ENCODE measurements at regions not wholly inside any gene's neighbourhood (a gene's known extent, or its start where the extent isn't known, plus 50 kb on each side); places are given as distances from the start of the nearest gene placed in this dataset.

DNA sequence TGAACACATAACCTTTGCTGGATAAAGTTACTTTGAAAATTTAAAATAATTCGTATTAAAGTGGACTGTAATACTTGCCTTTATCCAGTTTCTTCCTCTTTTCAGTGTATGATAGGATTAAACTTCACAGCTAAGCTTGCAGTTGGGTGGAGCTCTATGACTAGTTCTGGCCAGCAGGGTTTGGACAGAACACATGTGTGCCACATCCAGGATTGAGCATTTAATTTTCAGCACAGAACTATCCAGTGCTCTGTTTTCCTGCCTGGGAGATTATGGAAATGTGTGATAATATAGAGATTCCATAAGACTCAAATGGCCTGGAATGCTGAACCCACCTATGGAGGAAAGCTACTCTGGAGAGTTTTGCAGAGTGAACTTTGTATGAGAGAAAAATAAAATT, 200.2 kb downstream of the OSR1 start:
- Mint-ChIP-seq H3K4me3 (no peak overlapping the region), H3K27me3 (no peaks in the 10 kb centered on the region), H3K9me3 (peaks cover 10 to 16% of the 10 kb centered on the region in 2 donors), H3K27ac (no peak overlapping the region), H3K36me3 (no peaks in the 10 kb centered on the region), H3K4me1 (no peaks in the 10 kb centered on the region)
- ATAC-seq (replicated peaks) (no peak), DNase-seq (no peak)

DNA sequence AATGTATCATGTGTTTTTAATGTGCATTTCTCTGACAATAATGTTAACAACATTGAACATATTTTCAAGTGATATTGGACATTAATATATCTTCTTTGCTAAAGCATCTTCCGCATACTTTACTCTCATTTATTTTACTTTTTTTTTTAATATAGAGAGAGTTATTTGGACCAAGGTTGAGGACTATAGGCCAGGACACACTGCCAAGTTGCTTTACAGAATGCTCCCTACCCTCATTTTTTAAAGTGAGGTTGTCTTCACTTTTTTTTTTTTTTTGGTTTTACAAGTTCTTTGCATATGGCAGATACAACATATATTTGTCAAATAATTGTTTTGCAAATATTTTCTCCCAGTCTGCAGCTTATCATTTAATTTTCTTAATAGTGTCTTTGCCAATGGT, 201.8 kb downstream of the OSR1 start:
- Mint-ChIP-seq H3K27me3 (no peaks in the 10 kb centered on the region), H3K4me3 (no peak overlapping the region), H3K4me1 (no peaks in the 10 kb centered on the region), H3K9me3 (peaks cover 15 to 19% of the 10 kb centered on the region in 2 donors), H3K27ac (no peak overlapping the region), H3K36me3 (peaks cover 0 to 1% of the 10 kb centered on the region in 2 donors)
- DNase-seq (no peak), ATAC-seq (replicated peaks) (no peak)

DNA sequence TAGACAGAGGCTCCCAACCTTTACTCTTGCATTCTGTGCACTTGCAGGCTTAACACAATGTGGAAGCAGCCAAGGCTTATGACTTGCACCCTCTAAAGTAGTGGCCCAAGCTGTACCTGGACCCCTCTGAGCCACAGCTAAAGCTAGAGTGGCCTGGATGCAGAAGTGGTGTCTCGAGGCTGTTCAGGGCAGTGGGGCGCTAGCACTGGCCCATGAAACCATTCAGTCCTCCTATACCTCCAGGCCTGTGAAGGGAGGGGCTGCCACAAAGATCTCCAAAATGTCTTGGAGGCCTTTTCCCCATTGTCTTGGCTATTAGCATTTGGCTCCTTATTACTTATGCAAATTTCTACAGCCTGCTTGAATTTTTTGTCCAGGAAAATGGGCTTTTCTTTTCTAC, 207.7 kb downstream of the OSR1 start:
- H3K27me3 Mint-ChIP-seq, result no peaks in the 10 kb centered on the region
- peaks cover 0 to 1% of the 10 kb centered on the region in 2 donors for H3K36me3 Mint-ChIP-seq
- H3K9me3 Mint-ChIP-seq, result peaks cover 24 to 27% of the 10 kb centered on the region in 2 donors
- no peak for ATAC-seq (replicated peaks)
- H3K27ac Mint-ChIP-seq, result no peak overlapping the region
- H3K4me1 Mint-ChIP-seq, result no peaks in the 10 kb centered on the region
- no peak overlapping the region for H3K4me3 Mint-ChIP-seq
- DNase-seq, result no peak

DNA sequence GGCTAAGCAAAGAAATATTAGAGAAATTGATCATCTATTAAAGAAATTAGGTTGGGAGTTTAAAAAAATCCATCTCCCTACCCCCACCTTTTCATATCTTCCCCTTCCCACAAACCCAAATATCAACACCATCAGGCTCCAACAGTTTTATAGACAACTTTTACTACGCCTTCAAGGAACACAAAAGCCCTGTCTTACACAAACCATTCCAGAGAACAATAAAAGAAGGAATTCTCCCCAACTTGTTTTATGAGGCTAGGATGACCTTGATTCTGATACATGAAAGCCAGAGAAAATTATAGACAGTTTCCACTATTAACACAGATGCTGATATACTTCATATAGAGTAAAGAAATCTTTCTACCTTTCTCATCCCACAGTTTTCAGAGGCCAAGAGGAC, 211.6 kb downstream of the OSR1 start:
- peaks cover 13 to 21% of the 10 kb centered on the region in 2 donors for H3K9me3 Mint-ChIP-seq
- ATAC-seq (replicated peaks) (no peak), DNase-seq (no peak)
- H3K27me3 Mint-ChIP-seq, result no peaks in the 10 kb centered on the region
- no peaks in the 10 kb centered on the region for H3K36me3 Mint-ChIP-seq
- H3K4me1 Mint-ChIP-seq, result no peaks in the 10 kb centered on the region
- H3K27ac Mint-ChIP-seq, result no peak overlapping the region
- H3K4me3 Mint-ChIP-seq, result no peak overlapping the region

DNA sequence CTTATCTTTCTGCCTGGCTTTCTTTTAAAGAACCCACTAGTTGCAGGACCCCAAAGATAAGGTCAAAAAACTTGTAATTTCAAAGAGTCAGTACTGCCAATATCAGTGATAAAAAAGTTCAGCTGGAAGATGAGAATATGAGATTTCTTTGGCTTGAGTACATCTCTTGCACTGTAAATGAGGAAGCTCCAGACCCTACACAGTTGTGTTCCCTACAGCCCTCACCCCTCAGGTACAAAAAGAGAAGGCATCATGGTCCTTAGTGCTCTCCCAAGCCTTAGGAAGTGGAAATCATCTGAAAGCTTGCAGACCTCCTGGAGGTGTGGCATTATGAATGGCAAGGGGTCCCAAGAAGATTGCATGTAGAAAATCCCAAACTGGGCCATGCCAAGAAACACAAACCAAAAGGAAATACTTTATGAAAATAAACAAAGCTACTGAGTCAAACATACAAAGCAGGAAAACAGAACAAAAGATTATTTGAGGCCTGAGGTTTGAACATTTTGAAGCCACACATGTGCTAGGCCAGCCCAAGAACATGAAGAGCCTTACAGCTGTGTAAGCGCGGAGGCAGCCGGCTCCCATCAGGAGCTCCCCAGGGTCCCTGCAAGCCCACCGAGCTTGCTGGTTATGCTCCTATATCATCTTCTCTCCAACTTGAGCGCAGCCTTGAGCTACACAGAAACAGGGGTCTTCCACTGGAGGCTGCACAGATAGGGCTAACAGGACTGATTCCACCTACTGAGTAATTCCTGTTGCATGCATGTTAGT, 217.0 kb downstream of the OSR1 start:
- H3K27me3 Mint-ChIP-seq, result no peaks in the 10 kb centered on the region

DNA sequence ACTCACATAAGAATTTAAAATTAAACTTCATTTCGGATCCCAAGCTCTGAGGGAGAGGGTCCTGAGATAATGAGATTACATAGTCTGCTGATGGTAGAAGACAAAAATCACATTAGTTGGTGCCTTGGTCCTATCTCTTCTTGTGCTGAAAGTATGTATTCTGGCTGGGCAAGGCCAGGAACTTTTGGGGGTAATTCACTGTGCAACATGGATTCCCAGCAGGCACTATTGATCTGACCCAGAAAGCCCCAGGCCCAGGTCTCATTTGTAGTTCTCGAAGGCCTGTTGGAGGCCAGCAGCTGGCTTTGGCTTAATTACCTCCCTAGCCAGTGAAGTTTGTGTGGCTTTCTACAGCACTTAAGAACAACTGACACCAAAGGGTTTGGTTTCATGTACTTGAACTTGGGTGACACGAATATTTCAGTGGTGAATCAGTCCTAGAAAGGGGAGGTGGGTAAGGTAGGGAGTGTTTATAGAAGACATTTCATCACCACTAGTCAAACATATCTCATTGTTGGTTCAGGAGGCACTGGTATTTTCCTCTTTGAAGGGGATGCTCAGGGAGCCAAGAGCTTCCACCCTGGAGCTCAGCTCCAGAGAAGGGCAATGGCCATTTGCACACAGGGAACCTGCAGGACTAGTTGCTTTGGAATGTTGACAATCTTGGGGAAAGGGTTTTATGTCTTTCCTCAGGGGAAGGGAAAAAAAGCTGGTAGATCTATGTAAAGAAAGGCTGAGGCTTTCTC, 217.8 kb downstream of the OSR1 start:
- H3K27me3 Mint-ChIP-seq, result no peaks in the 10 kb centered on the region
- no peak for ATAC-seq (replicated peaks)
- no peak for DNase-seq
- H3K36me3 Mint-ChIP-seq, result no peaks in the 10 kb centered on the region
- no peak overlapping the region for H3K27ac Mint-ChIP-seq
- H3K9me3 Mint-ChIP-seq, result no peaks in the 10 kb centered on the region
- H3K4me3 Mint-ChIP-seq, result no peak overlapping the region
- H3K4me1 Mint-ChIP-seq, result no peaks in the 10 kb centered on the region

More for the DNA sequence above, 217.0 kb downstream of the OSR1 start:
- no peaks in the 10 kb centered on the region for H3K4me1 Mint-ChIP-seq
- no peaks in the 10 kb centered on the region for H3K36me3 Mint-ChIP-seq
- H3K9me3 Mint-ChIP-seq, result no peaks in the 10 kb centered on the region
- no peak overlapping the region for H3K4me3 Mint-ChIP-seq
- DNase-seq (no peak), ATAC-seq (replicated peaks) (no peak)
- H3K27ac Mint-ChIP-seq, result no peak overlapping the region

DNA sequence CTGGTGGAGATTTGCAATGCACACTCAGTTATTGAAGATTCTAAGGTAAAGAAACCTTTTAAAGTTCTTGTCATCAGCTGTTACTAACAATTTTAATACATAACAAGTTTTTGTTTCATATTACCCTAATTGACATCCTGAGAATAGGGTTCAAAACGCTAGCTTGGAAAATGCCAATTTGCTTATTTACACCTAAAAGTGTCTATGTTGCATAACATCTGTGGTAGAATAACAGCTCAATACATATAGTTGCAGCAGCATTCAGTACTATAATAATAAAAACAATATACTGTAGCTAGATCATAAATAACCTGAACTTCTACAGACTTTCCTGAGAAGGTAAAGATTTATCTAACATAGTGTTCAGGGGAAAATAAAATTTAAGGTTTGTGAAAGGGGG, 219.0 kb downstream of the OSR1 start:
- Mint-ChIP-seq H3K9me3 (no peaks in the 10 kb centered on the region), H3K27ac (no peak overlapping the region), H3K4me3 (no peak overlapping the region), H3K4me1 (no peaks in the 10 kb centered on the region), H3K27me3 (no peaks in the 10 kb centered on the region), H3K36me3 (no peaks in the 10 kb centered on the region)
- no peak for DNase-seq
- ATAC-seq (replicated peaks), result no peak

DNA sequence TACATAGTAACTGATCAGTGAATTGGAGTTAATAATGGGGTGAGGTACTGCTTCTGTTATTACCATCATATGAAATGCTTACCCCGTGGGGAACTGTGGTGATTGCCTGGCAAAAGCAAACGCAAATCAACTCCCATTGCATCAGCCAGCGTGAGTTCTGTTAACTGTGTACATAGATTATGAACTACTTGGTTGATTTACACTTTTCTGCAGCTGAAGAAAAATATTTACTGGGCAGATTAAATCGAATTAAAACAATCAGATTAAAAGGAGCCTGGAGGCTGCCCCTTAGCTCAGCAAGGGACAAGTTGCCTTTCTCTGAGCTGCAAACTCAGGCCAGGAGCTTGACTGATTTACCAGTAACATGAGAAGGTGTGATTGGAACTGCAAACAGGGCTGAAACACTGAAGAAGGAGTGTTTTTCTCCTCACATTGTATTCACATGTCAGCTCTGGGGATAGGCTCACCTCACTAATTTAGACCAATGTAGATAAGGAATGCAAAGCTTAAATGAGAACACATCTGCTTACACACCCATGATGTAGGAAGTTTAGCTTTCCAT, 220.1 kb downstream of the OSR1 start:
- Mint-ChIP-seq H3K9me3 (no peaks in the 10 kb centered on the region), H3K27me3 (no peaks in the 10 kb centered on the region), H3K36me3 (no peaks in the 10 kb centered on the region), H3K27ac (no peak overlapping the region), H3K4me3 (no peak overlapping the region), H3K4me1 (no peaks in the 10 kb centered on the region)
- no peak for ATAC-seq (replicated peaks)
- DNase-seq, result no peak

DNA sequence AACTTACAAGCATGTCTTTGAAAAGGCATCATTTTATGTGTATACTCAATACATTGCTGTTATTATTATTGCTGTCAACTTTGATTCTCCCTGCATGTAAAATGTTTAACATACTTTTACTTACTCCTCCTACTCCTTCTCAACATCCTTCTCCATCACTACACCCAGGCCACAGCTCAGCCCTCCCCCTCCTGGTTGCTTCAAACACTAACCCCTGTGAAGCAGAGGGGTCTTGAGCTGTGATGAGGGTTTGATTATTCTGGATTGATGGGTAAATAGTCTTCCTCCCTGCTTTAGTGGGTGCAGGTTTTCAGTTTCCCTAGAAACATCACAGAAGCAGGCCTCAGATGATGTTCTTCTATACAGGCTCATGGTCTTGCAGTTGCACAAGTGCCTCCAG, 221.0 kb downstream of the OSR1 start:
- ATAC-seq (replicated peaks), result no peak
- no peak overlapping the region for H3K4me3 Mint-ChIP-seq
- no peak overlapping the region for H3K27ac Mint-ChIP-seq

DNA sequence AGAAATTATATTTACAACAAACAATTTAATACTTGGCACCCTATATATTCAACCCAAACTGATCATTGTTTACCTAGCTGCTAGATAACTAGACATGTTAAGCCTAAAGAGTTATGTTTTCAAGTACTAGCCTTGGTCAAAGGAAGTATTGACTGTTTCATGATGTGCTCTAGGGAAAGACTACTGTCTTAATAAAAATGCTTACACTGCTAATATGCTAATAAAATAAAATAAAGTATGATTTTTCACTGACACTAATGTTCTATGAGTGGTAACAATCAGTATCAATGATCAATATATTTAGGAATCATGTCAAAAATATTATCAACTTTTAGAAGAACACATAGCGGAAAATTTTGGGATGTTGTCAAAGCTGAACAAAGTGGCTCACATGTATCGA, 225.5 kb downstream of the OSR1 start:
- Mint-ChIP-seq H3K9me3 (no peaks in the 10 kb centered on the region), H3K27me3 (no peaks in the 10 kb centered on the region), H3K4me3 (no peak overlapping the region), H3K36me3 (no peaks in the 10 kb centered on the region), H3K4me1 (no peaks in the 10 kb centered on the region), H3K27ac (no peak overlapping the region)
- DNase-seq (no peak), ATAC-seq (replicated peaks) (no peak)

More for the DNA sequence above, 221.0 kb downstream of the OSR1 start:
- H3K36me3 Mint-ChIP-seq, result no peaks in the 10 kb centered on the region
- no peaks in the 10 kb centered on the region for H3K27me3 Mint-ChIP-seq
- H3K9me3 Mint-ChIP-seq, result no peaks in the 10 kb centered on the region
- H3K4me1 Mint-ChIP-seq, result no peaks in the 10 kb centered on the region
- DNase-seq, result no peak

DNA sequence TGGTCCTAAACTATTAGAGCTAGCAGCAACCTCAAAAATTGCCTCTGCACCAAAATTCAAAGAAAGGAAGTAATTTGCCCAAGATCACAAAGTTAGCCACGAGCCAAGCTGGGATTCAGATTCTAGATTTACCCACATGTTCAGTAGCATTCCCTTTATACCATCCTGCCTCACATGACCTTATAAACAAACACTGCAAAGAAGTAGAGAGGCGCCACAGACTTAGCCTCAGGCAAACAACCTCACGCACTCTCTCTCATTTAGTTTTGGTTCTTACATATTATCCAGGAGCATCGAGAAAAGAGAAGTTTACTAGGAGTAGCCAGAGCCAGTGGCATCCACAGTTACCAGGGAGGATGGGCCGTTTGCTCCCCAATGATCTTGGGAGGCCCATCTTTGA, 226.6 kb downstream of the OSR1 start:
- ATAC-seq (replicated peaks) (no peak), DNase-seq (no peak)
- Mint-ChIP-seq H3K4me1 (no peaks in the 10 kb centered on the region), H3K4me3 (no peak overlapping the region), H3K27ac (no peak overlapping the region), H3K36me3 (no peaks in the 10 kb centered on the region), H3K9me3 (no peaks in the 10 kb centered on the region), H3K27me3 (no peaks in the 10 kb centered on the region)

DNA sequence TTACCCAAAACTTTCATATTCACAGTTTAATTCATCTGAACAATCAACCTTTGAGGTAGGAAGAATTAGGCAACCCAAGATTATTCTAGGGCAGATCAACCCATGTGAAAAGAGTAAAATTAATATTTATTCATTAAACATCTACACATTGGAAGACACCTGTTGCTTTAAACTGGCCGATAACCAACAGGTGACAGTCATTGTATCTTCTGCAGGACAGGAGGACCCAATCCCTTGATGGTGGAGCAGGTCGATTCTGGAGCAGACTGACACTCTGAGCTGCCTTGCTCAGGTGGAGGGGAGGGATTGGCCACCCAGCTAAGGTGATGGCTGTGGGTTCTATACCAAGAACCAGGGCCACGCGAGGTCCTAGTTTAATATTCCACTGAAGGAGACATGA, 230.3 kb downstream of the OSR1 start:
- Mint-ChIP-seq H3K27ac (no peak overlapping the region), H3K4me1 (no peaks in the 10 kb centered on the region), H3K36me3 (no peaks in the 10 kb centered on the region), H3K4me3 (no peak overlapping the region), H3K27me3 (no peaks in the 10 kb centered on the region), H3K9me3 (no peaks in the 10 kb centered on the region)
- DNase-seq (no peak), ATAC-seq (replicated peaks) (no peak)

DNA sequence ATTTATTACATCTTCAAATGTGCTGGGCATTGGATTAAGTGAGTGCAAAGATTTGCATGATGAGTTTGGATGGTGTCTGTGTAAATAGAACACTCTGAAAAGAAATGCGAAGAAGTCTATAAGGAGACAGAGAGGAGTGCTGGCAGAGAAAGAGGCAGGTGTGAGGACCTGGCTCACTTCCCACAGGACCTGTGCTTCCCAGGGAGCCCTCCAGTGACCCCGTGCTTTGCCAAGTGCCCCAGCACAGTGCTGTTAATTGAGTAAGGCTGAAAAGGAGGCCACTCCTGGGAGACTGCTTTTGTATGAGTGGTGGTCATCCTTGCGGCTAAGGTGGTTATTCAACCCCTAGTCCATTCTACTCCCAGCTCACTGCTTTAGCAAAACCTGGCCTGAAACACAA, 230.8 kb downstream of the OSR1 start:
- ATAC-seq (replicated peaks) (no peak), DNase-seq (no peak)
- Mint-ChIP-seq H3K4me3 (no peak overlapping the region), H3K9me3 (no peaks in the 10 kb centered on the region), H3K36me3 (no peaks in the 10 kb centered on the region), H3K27ac (no peak overlapping the region), H3K4me1 (no peaks in the 10 kb centered on the region), H3K27me3 (no peaks in the 10 kb centered on the region)

DNA sequence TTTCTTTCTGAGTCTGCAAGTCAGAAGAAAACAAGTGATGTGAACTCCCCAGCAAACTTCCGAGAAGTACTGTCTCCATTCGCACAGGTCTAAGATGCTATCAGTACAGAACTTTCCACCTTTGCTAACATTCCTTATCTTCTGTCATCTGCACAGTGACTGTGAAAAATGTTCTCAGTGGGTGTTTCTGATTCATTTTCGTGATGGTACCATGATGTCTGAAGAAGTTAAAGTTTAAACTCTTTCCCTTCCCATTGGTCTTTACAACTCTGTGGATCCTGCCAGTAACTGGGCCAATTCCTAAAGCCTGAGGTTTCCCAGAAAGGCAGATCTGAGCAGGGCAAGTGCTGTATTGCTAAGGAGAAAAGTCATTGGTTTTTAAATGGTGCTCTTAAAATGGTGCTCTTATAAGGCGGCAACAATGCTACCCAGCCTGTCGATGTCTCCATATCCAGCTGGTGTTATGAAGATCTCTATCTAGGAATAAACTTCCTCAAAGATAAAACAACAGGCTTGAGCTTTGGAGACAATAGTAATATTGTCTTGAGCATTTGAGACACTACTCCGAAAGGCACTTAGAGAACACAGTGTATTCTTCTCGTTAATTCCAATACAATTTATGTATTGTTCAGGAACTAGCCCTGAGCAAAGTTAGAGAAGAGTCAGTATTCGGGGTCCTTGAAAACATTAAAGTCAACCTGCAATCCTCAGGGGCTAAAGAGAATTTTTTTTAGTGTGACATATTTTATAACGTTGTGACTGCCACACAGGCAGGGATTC, 232.3 kb downstream of the OSR1 start:
- no peak for DNase-seq
- Mint-ChIP-seq H3K4me1 (no peaks in the 10 kb centered on the region), H3K27ac (no peak overlapping the region), H3K27me3 (no peaks in the 10 kb centered on the region), H3K9me3 (no peaks in the 10 kb centered on the region), H3K36me3 (no peaks in the 10 kb centered on the region), H3K4me3 (no peak overlapping the region)
- no peak for ATAC-seq (replicated peaks)
